IMR-90 (cell line): ENCODE measurements at regions not wholly inside any gene's neighbourhood (a gene's known extent, or its start where the extent isn't known, plus 50 kb on each side); places are given as distances from the start of the nearest gene placed in this dataset.

Source experiments
- ATAC-seq: fragments of 200-7000 bp; cut with Tn5 transposase; 2 replicates; pipeline ENCODE4 v1.9.1; 2020; ENCODE audit warnings: low read depth, mild to moderate bottlenecking, moderate library complexity
- BruUV-seq: library from RNA; stranded (reverse); fragments of 400-500 nt; replicated peaks from 2 replicates; lab custom pipeline; 2021; lab: Mats Ljungman, UMichigan
- CTCF ChIA-PET: fragments of 300-600 bp; formaldehyde crosslinking; extraction: SDS; loops from one replicate; lab custom pipeline; 2021; ENCODE audit warnings: antibody characterized with exemption; lab: Yijun Ruan, JAX
- POLR2A ChIA-PET: fragments of 300-600 bp; sonication (Branson Sonifier 250); formaldehyde crosslinking; loops from one replicate; lab custom pipeline; 2022; ENCODE audit warnings: antibody characterized with exemption; ENCODE audit not compliant: unreplicated experiment; lab: Charles Lee
- DNase-seq: peaks from one replicate; pipeline ENCODE4 v3.0.0; 2013
- H2AFZ ChIP-seq: replicated peaks from 2 replicates; pipeline ENCODE3; 2013; ENCODE audit warnings: low read length, mild to moderate bottlenecking; ENCODE audit not compliant: poor library complexity
- H2AK5ac ChIP-seq: 2 replicates; pipeline ENCODE4 v1.6.1; 2013; ENCODE audit warnings: low read depth, low read length, inconsistent platforms
- H2AK9ac ChIP-seq: replicated peaks from 2 replicates; pipeline ENCODE3; 2013; ENCODE audit warnings: mild to moderate bottlenecking, low read depth, low read length, moderate library complexity; ENCODE audit not compliant: poor library complexity
- H2BK120ac ChIP-seq: 2 replicates; pipeline ENCODE4 v1.6.1; 2013; ENCODE audit warnings: low read depth, low read length, inconsistent platforms
- H2BK15ac ChIP-seq: 3 replicates; pipeline ENCODE4 v1.6.1; 2013; ENCODE audit warnings: low read depth, low read length, inconsistent platforms
- H2BK20ac ChIP-seq: 2 replicates; pipeline ENCODE4 v1.6.1; 2013; ENCODE audit warnings: low read depth, mild to moderate bottlenecking, inconsistent platforms, low read length, moderate library complexity
- H2BK5ac ChIP-seq: 2 replicates; pipeline ENCODE4 v1.6.1; 2013; ENCODE audit warnings: mild to moderate bottlenecking, low read depth, low read length, inconsistent platforms; ENCODE audit not compliant: poor library complexity, severe bottlenecking
- H3K14ac ChIP-seq: replicated peaks from 2 replicates; pipeline ENCODE4 v1.6.1; 2013; ENCODE audit warnings: low read depth, low read length, inconsistent platforms
- H3K18ac ChIP-seq: 2 replicates; pipeline ENCODE4 v1.6.1; 2013; ENCODE audit warnings: low read depth, low read length, control low read depth
- H3K23ac ChIP-seq: 2 replicates; pipeline ENCODE4 v1.6.1; 2013; ENCODE audit warnings: low read depth, low read length, inconsistent platforms
- H3K27ac ChIP-seq: 2 replicates; pipeline ENCODE4 v1.5.1; 2013; ENCODE audit warnings: mild to moderate bottlenecking, control low read depth, low read length; ENCODE audit not compliant: insufficient read depth
- H3K27me3 ChIP-seq: 2 replicates; pipeline ENCODE4 v1.6.1; 2013; ENCODE audit warnings: low read length; ENCODE audit not compliant: control insufficient read depth, insufficient read depth
- H3K36me3 ChIP-seq: 2 replicates; pipeline ENCODE4 v1.6.1; 2013; ENCODE audit warnings: low read length, mixed read lengths; ENCODE audit not compliant: control insufficient read depth, insufficient read depth
- H3K4ac ChIP-seq: 2 replicates; pipeline ENCODE4 v1.6.1; 2013; ENCODE audit warnings: low read depth, low read length, inconsistent platforms
- H3K4me1 ChIP-seq: 2 replicates; pipeline ENCODE4 v1.6.1; 2013; ENCODE audit warnings: low read length, mixed read lengths; ENCODE audit not compliant: control insufficient read depth, insufficient read depth
- H3K4me2 ChIP-seq: 2 replicates; pipeline ENCODE4 v1.6.1; 2013; ENCODE audit warnings: low read depth, mild to moderate bottlenecking, control low read depth, low read length, moderate library complexity
- H3K4me3 ChIP-seq: 2 replicates; pipeline ENCODE4 v1.5.1; 2013; ENCODE audit warnings: low read depth, mild to moderate bottlenecking, control low read depth, low read length, moderate library complexity; ENCODE audit not compliant: insufficient read depth
- H3K56ac ChIP-seq: 2 replicates; pipeline ENCODE4 v1.6.1; 2013; ENCODE audit warnings: low read length, inconsistent platforms; ENCODE audit not compliant: insufficient read depth; ENCODE audit errors: extremely low read depth
- H3K79me1 ChIP-seq, 2 experiments: 2 replicates each; pipeline ENCODE4 v1.6.1; 2013; ENCODE audit warnings: low read length in 2 of 2, inconsistent platforms in 1 of 2, low read depth in 1 of 2
- H3K9ac ChIP-seq: 2 replicates; pipeline ENCODE4 v1.6.1; 2013; ENCODE audit warnings: low read depth, low read length, control low read depth
- H3K9me1 ChIP-seq: 2 replicates; pipeline ENCODE4 v1.6.1; 2013; ENCODE audit warnings: low read length, inconsistent platforms; ENCODE audit not compliant: insufficient read depth
- H3K9me3 ChIP-seq: 2 replicates; pipeline ENCODE4 v1.6.1; 2013; ENCODE audit warnings: low read length; ENCODE audit not compliant: control insufficient read depth, insufficient read depth
- H4K20me1 ChIP-seq: 2 replicates; pipeline ENCODE4 v1.6.1; 2013; ENCODE audit warnings: low read length, inconsistent platforms; ENCODE audit not compliant: insufficient read depth
- H4K5ac ChIP-seq: 2 replicates; pipeline ENCODE4 v1.6.1; 2013; ENCODE audit warnings: mild to moderate bottlenecking, low read depth, low read length, control low read depth
- H4K8ac ChIP-seq, 2 experiments: 2 replicates each; pipeline ENCODE4 v1.6.1; 2013; ENCODE audit warnings: low read depth in 2 of 2, low read length in 2 of 2, control low read depth in 1 of 2, inconsistent platforms in 1 of 2
- H4K91ac ChIP-seq: 2 replicates; pipeline ENCODE4 v1.6.1; 2013; ENCODE audit warnings: low read depth, low read length, inconsistent platforms; ENCODE audit not compliant: insufficient read depth
- CEBPB ChIP-seq: IDR thresholded peaks from 2 replicates; pipeline ENCODE4 v1.6.1; 2012; ENCODE audit warnings: low read depth, low read length, improper control_type of control experiment
- CHD1 ChIP-seq: IDR thresholded peaks from 2 replicates; pipeline ENCODE4 v1.6.1; 2012; ENCODE audit warnings: low read depth, low read length, improper control_type of control experiment
- CTCF ChIP-seq: conservative IDR thresholded peaks from 2 replicates; pipeline ENCODE4 v1.5.1; 2012; ENCODE audit warnings: mild to moderate bottlenecking, low read depth, low read length, improper control_type of control experiment
- ELK1 ChIP-seq: fragments of 150-350 bp; IDR thresholded peaks from 2 replicates; pipeline ENCODE4 v1.6.1; 2016; ENCODE audit warnings: low read depth, mild to moderate bottlenecking, low read length, moderate library complexity, borderline replicate concordance
- FOS ChIP-seq: fragments of 150-350 bp; IDR thresholded peaks from 2 replicates; pipeline ENCODE4 v1.6.1; 2016; ENCODE audit warnings: low read depth, low read length
- MAFK ChIP-seq: IDR thresholded peaks from 2 replicates; pipeline ENCODE4 v1.6.1; 2012; ENCODE audit warnings: low read depth, low read length, improper control_type of control experiment
- MXI1 ChIP-seq: IDR thresholded peaks from 2 replicates; pipeline ENCODE4 v1.6.1; 2012; ENCODE audit warnings: low read depth, mild to moderate bottlenecking, low read length, moderate library complexity, borderline replicate concordance
- NFE2L2 ChIP-seq: fragments of 150-350 bp; IDR thresholded peaks from 2 replicates; pipeline ENCODE4 v1.6.1; 2016; ENCODE audit warnings: low read depth, mild to moderate bottlenecking, low read length
- POLR2A ChIP-seq: IDR thresholded peaks from 2 replicates; pipeline ENCODE4 v1.6.1; 2012; ENCODE audit warnings: mild to moderate bottlenecking, low read depth, low read length
- RCOR1 ChIP-seq: IDR thresholded peaks from 2 replicates; pipeline ENCODE4 v1.6.1; 2012; ENCODE audit warnings: mild to moderate bottlenecking, low read length, improper control_type of control experiment; ENCODE audit not compliant: insufficient replicate concordance
- RFX5 ChIP-seq: IDR thresholded peaks from 2 replicates; pipeline ENCODE4 v1.8.0; 2012; ENCODE audit warnings: low read depth, mild to moderate bottlenecking, low read length, moderate library complexity
- SMC3 ChIP-seq: fragments of 150-350 bp; IDR thresholded peaks from 2 replicates; pipeline ENCODE4 v1.6.1; 2016; ENCODE audit warnings: low read depth, mild to moderate bottlenecking, antibody characterized with exemption, low read length, moderate library complexity
- WGBS, 2 experiments: methylation state at CpG; one replicate each; pipeline versions ENCODE4 v1.1.5 to v1.1.7; 2013; ENCODE audit warnings: missing lambda C conversion rate in 2 of 2; ENCODE audit not compliant: insufficient read length in 1 of 2; ENCODE audit errors: extremely low coverage in 2 of 2; 5-methylcytosine and 5-hydroxymethylcytosine counted together
- dilution Hi-C: fragments of 300-500 bp; cut with HindIII; formaldehyde crosslinking; loops from one replicate; pipeline ENCODE4 v1.14.3; 2018; ENCODE audit warnings: low sequenced_read_pairs; ENCODE audit not compliant: unreplicated experiment
- in situ Hi-C: fragments of 300-500 bp; cut with MboI; formaldehyde crosslinking; loops from 3 replicates; pipeline ENCODE4 v1.14.3; 2019; ENCODE audit warnings: low sequenced_read_pairs, inconsistent platforms, mixed read lengths
- intact Hi-C: fragments of 100-400 bp; cut with micrococcal nuclease; formaldehyde crosslinking; loops from 2 replicates; pipeline ENCODE4 v1.10.0; 2022

GRCh38 chr6:85975957-85976356 is 333.3 kb upstream of the SYNCRIP start:
- Histone ChIP-seq H4K5ac (no peak overlapping the region), H4K91ac (no peak overlapping the region), H3K14ac (no peak overlapping the region), H2AFZ (no peak overlapping the region), H3K4me3 (no peak overlapping the region), H3K27me3 (no peaks in the 10 kb centered on the region), H3K56ac (no peak overlapping the region), H3K27ac (no peak overlapping the region), H2BK120ac (no peak overlapping the region), H3K36me3 (no peaks in the 10 kb centered on the region), H3K9ac (no peak overlapping the region), H4K8ac (no peak overlapping the region), H2BK5ac (no peak overlapping the region), H3K4me1 (no peaks in the 10 kb centered on the region), H3K18ac (no peak overlapping the region), H2AK5ac (no peak overlapping the region), H3K4ac (no peak overlapping the region), H2AK9ac (no peak overlapping the region), H2BK20ac (no peak overlapping the region), H3K9me1 (no peaks in the 10 kb centered on the region), H3K4me2 (no peak overlapping the region), H3K79me1 (no peaks in the 10 kb centered on the region), H4K20me1 (no peaks in the 10 kb centered on the region), H3K9me3 (peaks cover 5% of the 10 kb centered on the region), H2BK15ac (no peak overlapping the region), H3K23ac (no peak overlapping the region)
- in situ Hi-C loops (no loop called here), dilution Hi-C loops (no loop called here), intact Hi-C loops (no loop called here)
- TF ChIP-seq MXI1: no peak
- no peak for TF ChIP-seq CHD1
- TF ChIP-seq RFX5: no peak
- TF ChIP-seq MAFK: no peak
- no peak for TF ChIP-seq CEBPB
- no peak for TF ChIP-seq CTCF
- TF ChIP-seq ELK1: no peak
- no peak for TF ChIP-seq NFE2L2
- no peak for TF ChIP-seq SMC3
- TF ChIP-seq RCOR1: no peak
- TF ChIP-seq POLR2A: no peak
- TF ChIP-seq FOS: no peak
- no TSS peak for BruUV-seq
- WGBS, 2 experiments: 80% methylated on average over 1 of the region's 2 CpGs; no CpG with 5 or more reads in 1 of the 2 experiments
- ATAC-seq: no peak
- ChIA-PET CTCF (no interaction called here), POLR2A (no interaction called here)
- DNase-seq: no peak
